ENCODE measurements at regions not wholly inside any gene's neighbourhood (a gene's known extent, or its start where the extent isn't known, plus 50 kb on each side); places are given as distances from the start of the nearest gene placed in this dataset.

- TF ChIP-seq FOXA1 (IDR thresholded peaks at IDR 0.05), result no peak
- TF ChIP-seq, protein P1, sequence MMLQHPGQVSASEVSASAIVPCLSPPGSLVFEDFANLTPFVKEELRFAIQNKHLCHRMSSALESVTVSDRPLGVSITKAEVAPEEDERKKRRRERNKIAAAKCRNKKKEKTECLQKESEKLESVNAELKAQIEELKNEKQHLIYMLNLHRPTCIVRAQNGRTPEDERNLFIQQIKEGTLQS (IDR thresholded peaks at IDR 0.05), result no peak
- no peak for TF ChIP-seq TAF1 (conservative IDR thresholded peaks at IDR 0.05)
- no peak for TF ChIP-seq EGR1 (IDR thresholded peaks at IDR 0.05; ENCODE audit: low read depth in 2 of 2)
- TF ChIP-seq, protein P2, sequence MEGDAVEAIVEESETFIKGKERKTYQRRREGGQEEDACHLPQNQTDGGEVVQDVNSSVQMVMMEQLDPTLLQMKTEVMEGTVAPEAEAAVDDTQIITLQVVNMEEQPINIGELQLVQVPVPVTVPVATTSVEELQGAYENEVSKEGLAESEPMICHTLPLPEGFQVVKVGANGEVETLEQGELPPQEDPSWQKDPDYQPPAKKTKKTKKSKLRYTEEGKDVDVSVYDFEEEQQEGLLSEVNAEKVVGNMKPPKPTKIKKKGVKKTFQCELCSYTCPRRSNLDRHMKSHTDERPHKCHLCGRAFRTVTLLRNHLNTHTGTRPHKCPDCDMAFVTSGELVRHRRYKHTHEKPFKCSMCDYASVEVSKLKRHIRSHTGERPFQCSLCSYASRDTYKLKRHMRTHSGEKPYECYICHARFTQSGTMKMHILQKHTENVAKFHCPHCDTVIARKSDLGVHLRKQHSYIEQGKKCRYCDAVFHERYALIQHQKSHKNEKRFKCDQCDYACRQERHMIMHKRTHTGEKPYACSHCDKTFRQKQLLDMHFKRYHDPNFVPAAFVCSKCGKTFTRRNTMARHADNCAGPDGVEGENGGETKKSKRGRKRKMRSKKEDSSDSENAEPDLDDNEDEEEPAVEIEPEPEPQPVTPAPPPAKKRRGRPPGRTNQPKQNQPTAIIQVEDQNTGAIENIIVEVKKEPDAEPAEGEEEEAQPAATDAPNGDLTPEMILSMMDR (IDR thresholded peaks at IDR 0.05; ENCODE audit: low read depth, low read length, missing input control), result no peak
- TF ChIP-seq JUND (IDR thresholded peaks at IDR 0.05), result no peak
- no peak for TF ChIP-seq NR2F2 (IDR thresholded peaks at IDR 0.05)
- TF ChIP-seq GABPA (IDR thresholded peaks at IDR 0.05 in 1 of 2, conservative IDR thresholded peaks at IDR 0.05 in 1 of 2), result no peak
- no peak for TF ChIP-seq RXRA (IDR thresholded peaks at IDR 0.05)
- TF ChIP-seq HNF4A (conservative IDR thresholded peaks at IDR 0.05), result no peak
- TF ChIP-seq SP1 (IDR thresholded peaks at IDR 0.05), result no peak
- TF ChIP-seq, protein P3, sequence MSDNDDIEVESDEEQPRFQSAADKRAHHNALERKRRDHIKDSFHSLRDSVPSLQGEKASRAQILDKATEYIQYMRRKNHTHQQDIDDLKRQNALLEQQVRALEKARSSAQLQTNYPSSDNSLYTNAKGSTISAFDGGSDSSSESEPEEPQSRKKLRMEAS (IDR thresholded peaks at IDR 0.05), result no peak
- TF ChIP-seq HNF4G (IDR thresholded peaks at IDR 0.05), result no peak
- no peak for DNase-seq (ENCODE audit: low spot score)
- H3K27ac ChIP-seq (ENCODE audit: low read depth in 1 of 2, low read length in 2 of 2), result no peak overlapping the region
- no peak overlapping the region for H3K4me3 ChIP-seq (ENCODE audit: low read depth in 1 of 3, low read length in 3 of 3)
- no peaks in the 10 kb centered on the region for H3K36me3 ChIP-seq (ENCODE audit: control insufficient read depth in 4 of 4, insufficient read depth in 3 of 4, low read depth in 1 of 4, low read length in 3 of 4)
- H3K9me3 ChIP-seq (ENCODE audit: control insufficient read depth in 4 of 4, low read length in 3 of 4), result no peaks in the 10 kb centered on the region
- H3K4me1 ChIP-seq (ENCODE audit: control insufficient read depth in 4 of 4, insufficient read depth in 4 of 4, low read length in 3 of 4), result no peaks in the 10 kb centered on the region
- H3K9ac ChIP-seq (ENCODE audit: low read depth in 1 of 2, low read length in 2 of 2), result no peak overlapping the region
- no peaks in the 10 kb centered on the region for H3K27me3 ChIP-seq (ENCODE audit: control insufficient read depth in 4 of 4, insufficient read depth in 4 of 4, low read length in 3 of 4)
Measured at GRCh38 chr5:82414041-82414388, 135.9 kb upstream of the RPS23 start.

DNA sequence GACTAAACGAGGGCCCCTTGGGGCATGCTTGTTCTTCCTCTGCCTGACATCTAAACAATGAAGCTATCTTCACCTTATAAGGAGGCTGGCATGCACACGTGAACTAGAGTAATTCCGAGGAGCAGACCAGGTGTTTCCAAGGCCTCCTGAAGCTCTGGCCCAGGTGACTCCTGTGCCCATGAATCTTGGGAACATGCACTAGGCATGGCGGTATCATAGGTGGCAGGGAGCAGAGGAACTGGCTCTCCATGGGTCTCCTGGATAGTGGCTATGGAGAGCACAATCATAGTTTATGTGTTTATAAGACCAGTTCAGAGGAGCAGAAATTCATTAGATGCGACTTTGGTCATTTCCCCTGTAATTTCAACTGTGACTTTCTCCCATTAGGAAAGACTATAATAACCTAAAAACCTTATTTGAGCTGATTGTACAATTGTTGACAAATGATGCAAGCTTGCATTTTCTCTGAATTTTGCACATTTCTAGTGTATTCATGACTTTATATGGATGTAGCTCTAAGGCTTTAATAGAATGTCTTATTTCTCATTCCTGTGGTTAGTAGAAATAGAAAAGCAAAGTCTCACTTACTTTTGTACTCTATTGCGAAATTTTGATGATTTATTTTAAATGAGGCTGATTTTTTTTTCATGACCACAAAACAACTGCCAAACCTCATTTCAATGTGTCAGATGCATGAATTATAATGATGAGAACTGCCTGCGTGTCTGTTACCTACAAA is 135.3 kb upstream of the RPS23 start:
- no peak for DNase-seq (ENCODE audit: low spot score)
- no peaks in the 10 kb centered on the region for H3K27me3 ChIP-seq (ENCODE audit: control insufficient read depth in 4 of 4, insufficient read depth in 4 of 4, low read length in 3 of 4)
- H3K27ac ChIP-seq (ENCODE audit: low read depth in 1 of 2, low read length in 2 of 2), result no peak overlapping the region
- TF ChIP-seq TAF1 (conservative IDR thresholded peaks at IDR 0.05), result no peak
- no peak for TF ChIP-seq RAD21 (IDR thresholded peaks at IDR 0.05)
- TF ChIP-seq, protein P3 (IDR thresholded peaks at IDR 0.05), result no peak
- H3K4me1 ChIP-seq (ENCODE audit: control insufficient read depth in 4 of 4, insufficient read depth in 4 of 4, low read length in 3 of 4), result no peaks in the 10 kb centered on the region
- no peak overlapping the region for H3K4me3 ChIP-seq (ENCODE audit: low read depth in 1 of 3, low read length in 3 of 3)
- H3K9me3 ChIP-seq (ENCODE audit: control insufficient read depth in 4 of 4, low read length in 3 of 4), result no peaks in the 10 kb centered on the region
- H3K36me3 ChIP-seq (ENCODE audit: control insufficient read depth in 4 of 4, insufficient read depth in 3 of 4, low read depth in 1 of 4, low read length in 3 of 4), result no peaks in the 10 kb centered on the region
- no peak overlapping the region for H3K9ac ChIP-seq (ENCODE audit: low read depth in 1 of 2, low read length in 2 of 2)
- 73% methylated on average over 7 of the region's 7 CpGs for WGBS

GRCh38 chr5:82408033-82408432 is 129.9 kb upstream of the RPS23 start:
- no peak overlapping the region for H3K27ac ChIP-seq (ENCODE audit: low read depth in 1 of 2, low read length in 2 of 2)
- no peaks in the 10 kb centered on the region for H3K36me3 ChIP-seq (ENCODE audit: control insufficient read depth in 4 of 4, insufficient read depth in 3 of 4, low read depth in 1 of 4, low read length in 3 of 4)
- no peaks in the 10 kb centered on the region for H3K4me1 ChIP-seq (ENCODE audit: control insufficient read depth in 4 of 4, insufficient read depth in 4 of 4, low read length in 3 of 4)
- H3K27me3 ChIP-seq (ENCODE audit: control insufficient read depth in 4 of 4, insufficient read depth in 4 of 4, low read length in 3 of 4), result no peaks in the 10 kb centered on the region
- WGBS, result 83% methylated on average over 3 of the region's 3 CpGs
- peaks cover 2 to 14% (median 9%) of the 10 kb centered on the region in 4 donors for H3K9me3 ChIP-seq (ENCODE audit: control insufficient read depth in 4 of 4, low read length in 3 of 4)
- DNase-seq (ENCODE audit: low spot score), result no peak
- no peak overlapping the region for H3K4me3 ChIP-seq (ENCODE audit: low read depth in 1 of 3, low read length in 3 of 3)
- TF ChIP-seq RAD21 (IDR thresholded peaks at IDR 0.05), result no peak
- TF ChIP-seq FOXA2 (IDR thresholded peaks at IDR 0.05), result no peak
- no peak for TF ChIP-seq JUND (IDR thresholded peaks at IDR 0.05)
- TF ChIP-seq, protein P4, sequence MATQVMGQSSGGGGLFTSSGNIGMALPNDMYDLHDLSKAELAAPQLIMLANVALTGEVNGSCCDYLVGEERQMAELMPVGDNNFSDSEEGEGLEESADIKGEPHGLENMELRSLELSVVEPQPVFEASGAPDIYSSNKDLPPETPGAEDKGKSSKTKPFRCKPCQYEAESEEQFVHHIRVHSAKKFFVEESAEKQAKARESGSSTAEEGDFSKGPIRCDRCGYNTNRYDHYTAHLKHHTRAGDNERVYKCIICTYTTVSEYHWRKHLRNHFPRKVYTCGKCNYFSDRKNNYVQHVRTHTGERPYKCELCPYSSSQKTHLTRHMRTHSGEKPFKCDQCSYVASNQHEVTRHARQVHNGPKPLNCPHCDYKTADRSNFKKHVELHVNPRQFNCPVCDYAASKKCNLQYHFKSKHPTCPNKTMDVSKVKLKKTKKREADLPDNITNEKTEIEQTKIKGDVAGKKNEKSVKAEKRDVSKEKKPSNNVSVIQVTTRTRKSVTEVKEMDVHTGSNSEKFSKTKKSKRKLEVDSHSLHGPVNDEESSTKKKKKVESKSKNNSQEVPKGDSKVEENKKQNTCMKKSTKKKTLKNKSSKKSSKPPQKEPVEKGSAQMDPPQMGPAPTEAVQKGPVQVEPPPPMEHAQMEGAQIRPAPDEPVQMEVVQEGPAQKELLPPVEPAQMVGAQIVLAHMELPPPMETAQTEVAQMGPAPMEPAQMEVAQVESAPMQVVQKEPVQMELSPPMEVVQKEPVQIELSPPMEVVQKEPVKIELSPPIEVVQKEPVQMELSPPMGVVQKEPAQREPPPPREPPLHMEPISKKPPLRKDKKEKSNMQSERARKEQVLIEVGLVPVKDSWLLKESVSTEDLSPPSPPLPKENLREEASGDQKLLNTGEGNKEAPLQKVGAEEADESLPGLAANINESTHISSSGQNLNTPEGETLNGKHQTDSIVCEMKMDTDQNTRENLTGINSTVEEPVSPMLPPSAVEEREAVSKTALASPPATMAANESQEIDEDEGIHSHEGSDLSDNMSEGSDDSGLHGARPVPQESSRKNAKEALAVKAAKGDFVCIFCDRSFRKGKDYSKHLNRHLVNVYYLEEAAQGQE (IDR thresholded peaks at IDR 0.05), result no peak
- TF ChIP-seq, protein P1 (IDR thresholded peaks at IDR 0.05), result no peak
- TF ChIP-seq GABPA (IDR thresholded peaks at IDR 0.05 in 1 of 2, conservative IDR thresholded peaks at IDR 0.05 in 1 of 2), result no peak
- no peak for TF ChIP-seq HNF4G (IDR thresholded peaks at IDR 0.05)
- TF ChIP-seq RXRA (IDR thresholded peaks at IDR 0.05), result no peak
- TF ChIP-seq YY1 (IDR thresholded peaks at IDR 0.05), result no peak
- TF ChIP-seq NR2F2 (IDR thresholded peaks at IDR 0.05), result no peak
- TF ChIP-seq, protein P5, sequence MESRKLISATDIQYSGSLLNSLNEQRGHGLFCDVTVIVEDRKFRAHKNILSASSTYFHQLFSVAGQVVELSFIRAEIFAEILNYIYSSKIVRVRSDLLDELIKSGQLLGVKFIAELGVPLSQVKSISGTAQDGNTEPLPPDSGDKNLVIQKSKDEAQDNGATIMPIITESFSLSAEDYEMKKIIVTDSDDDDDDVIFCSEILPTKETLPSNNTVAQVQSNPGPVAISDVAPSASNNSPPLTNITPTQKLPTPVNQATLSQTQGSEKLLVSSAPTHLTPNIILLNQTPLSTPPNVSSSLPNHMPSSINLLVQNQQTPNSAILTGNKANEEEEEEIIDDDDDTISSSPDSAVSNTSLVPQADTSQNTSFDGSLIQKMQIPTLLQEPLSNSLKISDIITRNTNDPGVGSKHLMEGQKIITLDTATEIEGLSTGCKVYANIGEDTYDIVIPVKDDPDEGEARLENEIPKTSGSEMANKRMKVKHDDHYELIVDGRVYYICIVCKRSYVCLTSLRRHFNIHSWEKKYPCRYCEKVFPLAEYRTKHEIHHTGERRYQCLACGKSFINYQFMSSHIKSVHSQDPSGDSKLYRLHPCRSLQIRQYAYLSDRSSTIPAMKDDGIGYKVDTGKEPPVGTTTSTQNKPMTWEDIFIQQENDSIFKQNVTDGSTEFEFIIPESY (IDR thresholded peaks at IDR 0.05), result no peak
- H3K9ac ChIP-seq (ENCODE audit: low read depth in 1 of 2, low read length in 2 of 2), result no peak overlapping the region
